Astrocyte of the spinal cord (primary cell): ENCODE measurements at regions not wholly inside any gene's neighbourhood (a gene's known extent, or its start where the extent isn't known, plus 50 kb on each side); places are given as distances from the start of the nearest gene placed in this dataset.

Source experiments
- DNase-seq: peaks from one replicate; pipeline ENCODE4 v3.0.0; 2011; ENCODE audit warnings: low read depth, low spot score
- H3K4me3 ChIP-seq: 2 replicates; pipeline ENCODE4 v1.5.1; 2011; ENCODE audit warnings: low read depth, mild to moderate bottlenecking, low read length, moderate library complexity
- in situ Hi-C: cut with HindIII; loops from 2 replicates; pipeline ENCODE4 v1.10.0; 2017; ENCODE audit warnings: low sequenced_read_pairs
- TF ChIP-seq, protein P1 (sequence below): IDR thresholded peaks from 2 replicates; pipeline ENCODE4 v1.5.1; 2012; ENCODE audit warnings: low read depth, mild to moderate bottlenecking, low read length, inconsistent platforms

DNA sequence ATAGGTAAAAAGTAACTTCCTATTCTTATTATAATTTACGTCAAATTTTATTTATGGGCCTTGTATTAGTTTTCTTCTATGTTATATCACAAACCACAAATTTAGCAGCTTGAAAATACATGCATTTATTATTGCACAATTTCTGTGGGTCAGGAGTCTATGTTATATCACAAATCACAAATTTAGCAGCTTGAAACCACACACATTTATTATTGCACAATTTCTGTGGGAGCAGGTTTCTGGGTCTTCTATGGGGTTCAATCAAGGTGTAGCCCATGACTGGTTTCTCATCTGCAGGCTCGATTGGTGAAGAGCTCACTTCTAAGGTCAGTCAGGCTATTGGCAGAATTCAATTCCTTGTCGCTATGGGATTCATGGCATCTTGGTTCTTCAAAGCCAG, 332.7 kb upstream of the HAND2 start:
- no peak overlapping the region for H3K4me3 ChIP-seq
- TF ChIP-seq, protein P1, sequence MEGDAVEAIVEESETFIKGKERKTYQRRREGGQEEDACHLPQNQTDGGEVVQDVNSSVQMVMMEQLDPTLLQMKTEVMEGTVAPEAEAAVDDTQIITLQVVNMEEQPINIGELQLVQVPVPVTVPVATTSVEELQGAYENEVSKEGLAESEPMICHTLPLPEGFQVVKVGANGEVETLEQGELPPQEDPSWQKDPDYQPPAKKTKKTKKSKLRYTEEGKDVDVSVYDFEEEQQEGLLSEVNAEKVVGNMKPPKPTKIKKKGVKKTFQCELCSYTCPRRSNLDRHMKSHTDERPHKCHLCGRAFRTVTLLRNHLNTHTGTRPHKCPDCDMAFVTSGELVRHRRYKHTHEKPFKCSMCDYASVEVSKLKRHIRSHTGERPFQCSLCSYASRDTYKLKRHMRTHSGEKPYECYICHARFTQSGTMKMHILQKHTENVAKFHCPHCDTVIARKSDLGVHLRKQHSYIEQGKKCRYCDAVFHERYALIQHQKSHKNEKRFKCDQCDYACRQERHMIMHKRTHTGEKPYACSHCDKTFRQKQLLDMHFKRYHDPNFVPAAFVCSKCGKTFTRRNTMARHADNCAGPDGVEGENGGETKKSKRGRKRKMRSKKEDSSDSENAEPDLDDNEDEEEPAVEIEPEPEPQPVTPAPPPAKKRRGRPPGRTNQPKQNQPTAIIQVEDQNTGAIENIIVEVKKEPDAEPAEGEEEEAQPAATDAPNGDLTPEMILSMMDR = no peak
- in situ Hi-C loops = no loop called here
- no peak for DNase-seq

DNA sequence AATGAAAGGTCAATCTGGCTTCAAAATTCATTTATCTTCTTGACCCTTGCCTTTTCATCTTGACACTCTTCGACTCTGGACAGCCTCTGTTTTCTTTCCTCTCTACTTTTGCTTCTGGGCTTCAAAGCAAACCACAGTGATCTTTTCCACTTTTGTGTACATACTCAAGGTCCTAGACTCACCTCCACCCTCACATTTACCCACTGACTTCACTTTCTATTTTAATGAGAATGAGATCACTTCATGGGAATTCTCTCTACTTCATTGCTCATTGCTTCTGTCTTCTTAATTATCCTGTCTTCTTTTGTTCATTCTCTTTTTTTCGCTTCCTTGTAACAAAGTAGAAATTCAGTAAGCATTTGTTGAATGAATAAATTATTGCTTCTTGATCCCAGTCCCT, 330.1 kb upstream of the HAND2 start:
- TF ChIP-seq, protein P1 = no peak
- DNase-seq = no peak
- H3K4me3 ChIP-seq = no peak overlapping the region
- in situ Hi-C loops = no loop called here

DNA sequence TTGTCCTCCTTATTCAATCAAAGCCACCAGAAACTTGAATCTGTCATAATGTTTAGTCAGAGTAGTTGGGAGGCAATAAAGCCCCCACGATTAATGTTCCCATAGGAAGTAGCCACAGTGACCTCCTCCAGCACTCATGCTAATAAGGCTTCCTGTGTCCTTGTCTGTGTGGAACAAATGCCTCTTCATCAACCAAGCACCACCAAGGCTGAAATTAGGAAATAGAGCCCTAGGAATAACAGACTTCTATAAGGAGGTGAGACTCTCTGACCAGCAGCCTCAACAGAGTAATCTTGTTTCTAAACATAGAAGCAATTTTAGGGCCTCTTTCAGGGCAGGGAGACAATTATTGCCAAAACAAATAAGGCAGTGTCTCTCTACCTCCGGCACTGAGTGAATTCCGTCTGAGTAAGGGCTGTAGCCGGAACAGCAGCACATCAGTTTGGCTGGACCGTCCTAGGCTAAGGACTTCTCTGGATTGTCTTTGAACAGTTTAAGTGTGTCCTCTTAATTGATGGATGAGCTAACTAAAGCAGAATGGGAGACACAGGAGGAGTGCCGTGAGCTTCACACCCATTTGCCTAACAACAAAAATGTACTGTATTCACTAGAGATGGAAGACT, 329.2 kb upstream of the HAND2 start:
- in situ Hi-C loops = no loop called here
- no peak overlapping the region for H3K4me3 ChIP-seq
- TF ChIP-seq, protein P1 = no peak
- DNase-seq = no peak

DNA sequence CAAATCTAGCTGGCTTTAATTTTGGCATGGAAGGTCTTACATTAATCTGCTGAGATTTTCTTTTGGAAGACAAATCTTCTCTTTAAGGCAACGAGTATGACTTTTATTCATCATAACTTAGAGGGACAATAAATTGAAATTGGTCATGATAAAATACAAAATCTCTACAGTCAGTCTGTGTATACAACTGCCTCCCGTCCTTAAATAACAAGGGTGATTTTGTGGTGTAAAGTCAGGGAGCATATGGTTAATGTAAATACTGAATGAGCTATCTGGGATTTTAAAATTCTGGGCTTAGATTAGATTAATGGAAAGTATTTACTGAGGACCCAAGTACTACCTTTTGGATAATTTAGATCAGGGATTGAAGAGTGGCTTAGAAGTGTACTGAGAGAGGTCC, 328.4 kb upstream of the HAND2 start:
- no peak for DNase-seq
- H3K4me3 ChIP-seq = no peak overlapping the region
- TF ChIP-seq, protein P1 = no peak
- in situ Hi-C loops = no loop called here

DNA sequence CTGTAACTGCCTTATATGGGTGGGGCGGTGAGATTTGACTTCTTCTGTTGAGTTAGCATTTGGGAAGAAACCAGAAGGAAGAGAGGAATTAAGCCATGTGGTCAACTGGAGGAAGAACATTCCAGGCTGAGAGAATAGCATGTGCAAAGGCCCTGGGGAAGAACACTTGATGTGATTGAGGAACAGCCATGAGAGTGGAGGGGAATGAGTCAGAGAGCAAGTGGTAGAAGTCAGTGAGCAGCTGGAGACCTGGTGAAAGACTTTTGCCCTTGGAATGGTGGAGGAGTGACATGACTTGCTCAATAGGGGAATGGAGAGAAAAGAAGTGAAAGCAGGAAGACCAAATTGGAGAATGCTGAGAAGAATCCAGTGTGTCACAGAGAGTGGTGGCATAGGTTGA, 327.8 kb upstream of the HAND2 start:
- TF ChIP-seq, protein P1 = no peak
- DNase-seq = no peak
- H3K4me3 ChIP-seq = no peak overlapping the region
- in situ Hi-C loops = no loop called here

DNA sequence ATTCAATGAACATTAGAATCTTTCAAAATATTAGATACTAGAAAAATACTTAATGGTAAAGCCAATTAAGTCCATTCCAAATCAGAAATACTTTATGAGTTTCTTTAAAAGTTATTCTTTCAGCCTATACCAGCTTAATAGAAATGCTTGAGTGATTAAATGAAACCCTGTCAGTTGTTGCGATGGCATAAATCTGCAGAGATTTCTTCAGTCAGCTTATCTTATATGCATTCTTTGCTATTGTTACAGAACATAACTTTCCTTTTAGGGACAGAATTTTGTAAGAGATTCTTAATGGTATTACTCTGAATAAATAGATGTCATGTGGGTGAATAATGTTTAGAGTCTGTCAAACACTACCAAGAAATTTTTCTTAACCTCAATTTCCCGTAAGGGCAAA, 325.0 kb upstream of the HAND2 start:
- no peak overlapping the region for H3K4me3 ChIP-seq
- TF ChIP-seq, protein P1 = no peak
- in situ Hi-C loops = no loop called here
- DNase-seq = no peak

DNA sequence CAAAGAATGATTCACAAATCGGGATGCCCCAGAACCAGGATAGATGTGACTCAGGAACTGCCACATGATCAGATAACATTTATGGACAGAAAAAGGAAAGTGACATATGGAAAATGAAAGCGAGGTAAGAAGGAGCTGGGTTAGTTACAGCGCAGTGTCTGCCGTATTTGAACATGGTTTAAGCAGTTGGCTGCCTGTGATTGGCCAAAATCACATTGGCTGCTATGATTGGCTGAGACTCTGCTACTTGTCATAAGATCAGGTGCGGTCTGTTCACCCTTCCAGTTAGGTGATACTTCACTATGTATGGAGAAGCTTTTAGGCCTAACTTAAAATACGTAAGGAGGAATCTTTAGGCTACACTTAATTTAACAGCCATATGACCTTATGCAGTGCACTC, 322.7 kb upstream of the HAND2 start:
- DNase-seq = no peak
- in situ Hi-C loops = no loop called here
- no peak overlapping the region for H3K4me3 ChIP-seq
- TF ChIP-seq, protein P1 = no peak
